K562 (cell line): ENCODE measurements at regions not wholly inside any gene's neighbourhood (a gene's known extent, or its start where the extent isn't known, plus 50 kb on each side); places are given as distances from the start of the nearest gene placed in this dataset.

Experiments
- AFF4 ChIP-seq: sonication (generic); formaldehyde crosslinking; IDR thresholded peaks from 2 replicates; pipeline ENCODE4 v1.8.0; 2023; ENCODE audit warnings: mild to moderate bottlenecking, missing genetic modification reagents
- CBX3 ChIP-seq, 2 experiments: IDR thresholded peaks; 1 replicate in 1 of 2; 2 replicates in 1 of 2; pipeline ENCODE4 v1.6.1; 2012; ENCODE audit warnings: inconsistent platforms in 2 of 2, low read length in 2 of 2, borderline replicate concordance in 1 of 2, control low read depth in 1 of 2
- CC2D1A ChIP-seq: fragments of 450-650 bp; IDR thresholded peaks from 2 replicates; pipeline ENCODE4 v1.6.1; 2017; ENCODE audit warnings: mild to moderate bottlenecking
- CREB1 ChIP-seq, 2 experiments: sonication (generic) in 1 of 2; formaldehyde crosslinking in 1 of 2; IDR thresholded peaks; 2 replicates each; pipeline versions ENCODE4 v1.6.1 to v1.8.0; 2012 to 2022; ENCODE audit warnings: inconsistent platforms in 1 of 2, mild to moderate bottlenecking in 1 of 2, missing genetic modification reagents in 1 of 2, moderate library complexity in 1 of 2
- CTCF ChIP-seq, 3 experiments: IDR thresholded peaks in 2 of 3; conservative IDR thresholded peaks in 1 of 3; 2 replicates each; pipeline ENCODE4 v1.5.1; 2011 to 2012; ENCODE audit warnings: low read length in 3 of 3, mild to moderate bottlenecking in 3 of 3, control low read depth in 2 of 3, improper control_type of control experiment in 1 of 3, inconsistent platforms in 1 of 3, low read depth in 1 of 3, mixed read lengths in 1 of 3, moderate library complexity in 1 of 3; ENCODE audit not compliant: insufficient read depth in 2 of 3
- MAX ChIP-seq: sonication (generic); formaldehyde crosslinking; IDR thresholded peaks from 2 replicates; pipeline ENCODE4 v1.9.0; 2022; ENCODE audit warnings: mild to moderate bottlenecking, missing genetic modification reagents
- MEIS2 ChIP-seq: fragments of 450-650 bp; IDR thresholded peaks from 2 replicates; pipeline ENCODE4 v1.6.1; 2014; ENCODE audit warnings: mild to moderate bottlenecking; ENCODE audit not compliant: partially characterized antibody
- PREB ChIP-seq: sonication (generic); formaldehyde crosslinking; IDR thresholded peaks from 2 replicates; pipeline ENCODE4 v1.8.1; 2023; ENCODE audit warnings: mild to moderate bottlenecking, missing genetic modification reagents
- RBM39 ChIP-seq: fragments of 200-400 bp; formaldehyde crosslinking; optimal IDR thresholded peaks from 2 replicates; pipeline ENCODE3; 2018; ENCODE audit warnings: low read depth, low read length
- SP1 ChIP-seq: sonication (generic); formaldehyde crosslinking; IDR thresholded peaks from 2 replicates; pipeline ENCODE4 v1.8.1; 2022; ENCODE audit warnings: mild to moderate bottlenecking, missing genetic modification reagents
- ZBTB1 ChIP-seq: sonication (generic); formaldehyde crosslinking; IDR thresholded peaks from 2 replicates; pipeline ENCODE4 v1.8.1; 2023; ENCODE audit warnings: missing genetic modification reagents, low read depth, mild to moderate bottlenecking, borderline replicate concordance
- ZBTB8A ChIP-seq: fragments of 450-650 bp; IDR thresholded peaks from 2 replicates; pipeline ENCODE4 v1.6.1; 2018; ENCODE audit warnings: mild to moderate bottlenecking, moderate library complexity; ENCODE audit not compliant: partially characterized antibody
- ZHX1 ChIP-seq: fragments of 150-350 bp; conservative IDR thresholded peaks from 2 replicates; pipeline ENCODE4 v1.6.1; 2014; ENCODE audit warnings: low read length
- ZNF23 ChIP-seq: fragments of 250-450 bp; sonication (Bioruptor Pico); IDR thresholded peaks from 2 replicates; pipeline ENCODE4 v1.4.0; 2020; ENCODE audit warnings: mild to moderate bottlenecking

GRCh38 chr1:5403935-5404334 lies 588.3 kb downstream of the NPHP4 start:
- no peak for TF ChIP-seq ZBTB1 (CRISPR knock-in tag)
- no peak for TF ChIP-seq MAX (CRISPR knock-in tag)
- TF ChIP-seq AFF4, result no peak
- no peak for TF ChIP-seq CTCF (IDR thresholded peaks at IDR 0.05 in 2 of 3, conservative IDR thresholded peaks at IDR 0.05 in 1 of 3; ENCODE audit: insufficient read depth in 2 of 3, low read depth in 1 of 3, low read length in 3 of 3)
- TF ChIP-seq ZHX1, result no peak
- no peak for TF ChIP-seq RBM39
- no peak for TF ChIP-seq CC2D1A
- TF ChIP-seq CREB1 (IDR thresholded peaks at IDR 0.05), result no peak
- TF ChIP-seq CREB1 (CRISPR knock-in tag; IDR thresholded peaks at IDR 0.05), result no peak
- no peak for TF ChIP-seq CBX3 (IDR thresholded peaks at IDR 0.05; ENCODE audit: borderline replicate concordance in 1 of 2, low read length in 2 of 2)
- no peak for TF ChIP-seq SP1 (CRISPR knock-in tag)
- TF ChIP-seq MEIS2, result no peak
- no peak for TF ChIP-seq ZNF23 (CRISPR knock-in tag)
- no peak for TF ChIP-seq ZBTB8A
- no peak for TF ChIP-seq PREB
